Endothelial cell of umbilical vein (primary cell): ENCODE measurements at regions not wholly inside any gene's neighbourhood (a gene's known extent, or its start where the extent isn't known, plus 50 kb on each side); places are given as distances from the start of the nearest gene placed in this dataset.

Experiments used
- BruUV-seq: library from RNA; stranded (reverse); fragments of 400-500 nt; replicated peaks from 2 replicates; lab custom pipeline; 2021; lab: Mats Ljungman, UMichigan
- CTCF ChIA-PET: fragments of 300-600, 350-600 bp; sonication (Branson Sonifier 250); formaldehyde crosslinking; loops from one replicate; lab custom pipeline; 2021; ENCODE audit warnings: antibody characterized with exemption, inconsistent platforms; lab: Charles Lee
- POLR2A ChIA-PET: fragments of 300-600, 350-600 bp; sonication (Branson Sonifier 250); formaldehyde crosslinking; loops from one replicate; lab custom pipeline; 2021; ENCODE audit warnings: antibody characterized with exemption, inconsistent platforms; lab: Charles Lee
- DNase-seq: peaks from one replicate; pipeline ENCODE4 v3.0.0-alpha.2; 2011; ENCODE audit warnings: low read depth, low spot score
- FAIRE-seq: peaks from 2 replicates; lab custom pipeline; 2011; peaks lifted over from hg19 to GRCh38; lab: Jason Lieb, UNC
- H2AFZ ChIP-seq: 2 replicates; pipeline ENCODE4 v1.6.0; 2012; ENCODE audit warnings: low read depth, low read length, control low read depth, inconsistent platforms
- H3K27ac ChIP-seq: 2 replicates; pipeline ENCODE4 v1.5.1; 2011; ENCODE audit warnings: low read depth, mild to moderate bottlenecking, control low read depth, low read length, moderate library complexity; ENCODE audit not compliant: insufficient read depth
- H3K27me3 ChIP-seq, 2 experiments: 2 replicates each; pipeline versions ENCODE4 v1.6.0 to v1.6.1; 2011; ENCODE audit warnings: low read length in 2 of 2, mixed read lengths in 1 of 2; ENCODE audit not compliant: control insufficient read depth in 2 of 2, insufficient read depth in 2 of 2
- H3K36me3 ChIP-seq, 2 experiments: 2 replicates in 1 of 2; 3 replicates in 1 of 2; pipeline ENCODE4 v1.5.1; 2011; ENCODE audit warnings: low read length in 2 of 2, mild to moderate bottlenecking in 1 of 2, moderate library complexity in 1 of 2; ENCODE audit not compliant: control insufficient read depth in 2 of 2, insufficient read depth in 2 of 2; ENCODE audit errors: extremely low read depth in 1 of 2
- H3K4me1 ChIP-seq: 3 replicates; pipeline ENCODE4 v1.5.1; 2011; ENCODE audit warnings: mild to moderate bottlenecking, low read length; ENCODE audit not compliant: control insufficient read depth, insufficient read depth; ENCODE audit errors: extremely low read depth
- H3K4me2 ChIP-seq: 2 replicates; pipeline ENCODE4 v1.6.1; 2011; ENCODE audit warnings: low read length, control low read depth, mixed read lengths; ENCODE audit not compliant: insufficient read depth
- H3K4me3 ChIP-seq, 3 experiments: fragments of 200-600 bp in 1 of 3; sonication (generic), shearing (Covaris generic) in 1 of 3; replicated peaks in 1 of 3; 2 replicates each; pipeline ENCODE4 v1.5.1; 2011 to 2016; ENCODE audit warnings: control low read depth in 3 of 3, low read length in 3 of 3, mild to moderate bottlenecking in 2 of 3, inconsistent platforms in 1 of 3, low read depth in 1 of 3, moderate library complexity in 1 of 3; ENCODE audit not compliant: insufficient read depth in 1 of 3
- H3K79me2 ChIP-seq: 2 replicates; pipeline ENCODE4 v1.6.0; 2012; ENCODE audit warnings: low read length, inconsistent platforms; ENCODE audit not compliant: control insufficient read depth, insufficient read depth
- H3K9ac ChIP-seq: replicated peaks from 2 replicates; pipeline ENCODE3; 2011; ENCODE audit warnings: low read length, control low read depth; ENCODE audit not compliant: insufficient read depth; ENCODE audit errors: extremely low read depth
- H3K9me1 ChIP-seq: replicated peaks from 3 replicates; pipeline ENCODE4 v1.6.0; 2011; ENCODE audit warnings: mild to moderate bottlenecking, low read length; ENCODE audit not compliant: control insufficient read depth, insufficient read depth; ENCODE audit errors: extremely low read depth
- H3K9me3 ChIP-seq: replicated peaks from 2 replicates; pipeline ENCODE4 v1.5.1; 2012; ENCODE audit warnings: low read length, inconsistent platforms; ENCODE audit not compliant: control insufficient read depth, insufficient read depth
- H4K20me1 ChIP-seq: replicated peaks from 2 replicates; pipeline ENCODE3; 2011; ENCODE audit warnings: mild to moderate bottlenecking, low read length; ENCODE audit not compliant: control insufficient read depth, insufficient read depth; ENCODE audit errors: extremely low read depth
- EZH2 ChIP-seq: IDR thresholded peaks from 2 replicates; pipeline ENCODE4 v1.6.1; 2012; ENCODE audit warnings: borderline replicate concordance, low read depth, mild to moderate bottlenecking, moderate library complexity, low read length, inconsistent platforms; ENCODE audit not compliant: severe bottlenecking
- FOS ChIP-seq: IDR thresholded peaks from 2 replicates; pipeline ENCODE4 v1.6.1; 2011; ENCODE audit warnings: mild to moderate bottlenecking, low read length, moderate library complexity, borderline replicate concordance; ENCODE audit not compliant: insufficient read depth
- GATA2 ChIP-seq: IDR thresholded peaks from 2 replicates; pipeline ENCODE4 v1.7.0; 2011; ENCODE audit warnings: low read depth, mild to moderate bottlenecking, moderate library complexity, mixed read lengths, low read length; ENCODE audit not compliant: insufficient read length, insufficient read depth
- JUN ChIP-seq: IDR thresholded peaks from 2 replicates; pipeline ENCODE4 v1.6.1; 2011; ENCODE audit warnings: borderline replicate concordance, low read depth; ENCODE audit not compliant: insufficient read length, insufficient read depth
- MYC ChIP-seq: IDR thresholded peaks from one replicate; pipeline ENCODE4 v1.6.1; 2011; ENCODE audit warnings: mild to moderate bottlenecking, low read depth, low read length
- POLR2A ChIP-seq: IDR thresholded peaks from 2 replicates; pipeline ENCODE4 v1.6.1; 2012; ENCODE audit warnings: low read depth, mild to moderate bottlenecking, control low read depth, low read length
- POLR2AphosphoS5 ChIP-seq: IDR thresholded peaks from 2 replicates; pipeline ENCODE4 v1.6.1; 2012; ENCODE audit warnings: low read depth, mild to moderate bottlenecking, control low read depth, low read length, moderate library complexity; ENCODE audit not compliant: insufficient read depth
- dilution Hi-C: fragments of 300-500 bp; cut with MboI; formaldehyde crosslinking; loops from one replicate; pipeline ENCODE4 v1.15.0; 2019; ENCODE audit warnings: low sequenced_read_pairs; ENCODE audit not compliant: extremely low pct_ligation_motif_present
- intact Hi-C: fragments of 100-400 bp; cut with micrococcal nuclease; formaldehyde crosslinking; loops from one replicate; pipeline ENCODE4 v1.10.0; 2022
- TF ChIP-seq, protein P1 (sequence below), 2 donors: IDR thresholded peaks; 1 replicate in 1 of 2; 2 replicates in 1 of 2; pipeline ENCODE4 v1.5.1; 2011; ENCODE audit warnings: low read length in 2 of 2, mild to moderate bottlenecking in 2 of 2, moderate library complexity in 2 of 2, control low read depth in 1 of 2, inconsistent platforms in 1 of 2, low read depth in 1 of 2; ENCODE audit not compliant: insufficient read depth in 1 of 2; ENCODE audit errors: extremely low read depth in 1 of 2
- TF ChIP-seq, protein P2 (sequence below): IDR thresholded peaks from 2 replicates; pipeline ENCODE4 v1.6.1; 2011; ENCODE audit not compliant: insufficient read depth, insufficient read length

DNA sequence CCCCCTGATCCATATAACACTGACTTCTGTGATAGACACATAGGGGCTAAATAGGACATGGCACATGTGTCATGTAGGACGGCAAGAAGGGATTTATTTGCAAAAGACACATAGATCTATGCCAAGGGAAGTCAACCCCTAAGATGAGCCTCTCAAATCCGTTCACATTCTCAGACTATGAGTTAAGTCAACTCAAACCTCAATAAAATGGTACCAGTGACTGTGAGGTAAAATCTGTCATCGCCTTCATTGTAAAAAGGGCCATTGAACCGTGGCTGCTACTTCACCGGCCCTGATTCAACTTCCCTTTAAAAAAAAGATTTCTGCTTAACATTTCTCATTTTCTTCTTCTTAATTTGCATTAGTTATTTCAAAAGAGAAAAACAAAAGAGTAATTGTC lies 144.0 kb downstream of the ZNF281 start:
- no peak for FAIRE-seq
- CTCF ChIA-PET: interaction anchor here (2.9 kb wide), 1 partner anchor 10 kb away, joined by 14 read pairs; no protein-coding TSS in a partner anchor
- BruUV-seq: no TSS peak

More for the DNA sequence above, 144.0 kb downstream of the ZNF281 start:
- TF ChIP-seq FOS: no peak
- no peak for TF ChIP-seq POLR2A
- no peak for TF ChIP-seq EZH2
- TF ChIP-seq, protein P1, sequence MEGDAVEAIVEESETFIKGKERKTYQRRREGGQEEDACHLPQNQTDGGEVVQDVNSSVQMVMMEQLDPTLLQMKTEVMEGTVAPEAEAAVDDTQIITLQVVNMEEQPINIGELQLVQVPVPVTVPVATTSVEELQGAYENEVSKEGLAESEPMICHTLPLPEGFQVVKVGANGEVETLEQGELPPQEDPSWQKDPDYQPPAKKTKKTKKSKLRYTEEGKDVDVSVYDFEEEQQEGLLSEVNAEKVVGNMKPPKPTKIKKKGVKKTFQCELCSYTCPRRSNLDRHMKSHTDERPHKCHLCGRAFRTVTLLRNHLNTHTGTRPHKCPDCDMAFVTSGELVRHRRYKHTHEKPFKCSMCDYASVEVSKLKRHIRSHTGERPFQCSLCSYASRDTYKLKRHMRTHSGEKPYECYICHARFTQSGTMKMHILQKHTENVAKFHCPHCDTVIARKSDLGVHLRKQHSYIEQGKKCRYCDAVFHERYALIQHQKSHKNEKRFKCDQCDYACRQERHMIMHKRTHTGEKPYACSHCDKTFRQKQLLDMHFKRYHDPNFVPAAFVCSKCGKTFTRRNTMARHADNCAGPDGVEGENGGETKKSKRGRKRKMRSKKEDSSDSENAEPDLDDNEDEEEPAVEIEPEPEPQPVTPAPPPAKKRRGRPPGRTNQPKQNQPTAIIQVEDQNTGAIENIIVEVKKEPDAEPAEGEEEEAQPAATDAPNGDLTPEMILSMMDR (IDR thresholded peaks at IDR 0.05; ENCODE audit: extremely low read depth in 1 of 2, insufficient read depth in 1 of 2, low read depth in 1 of 2, low read length in 2 of 2): no peak
- TF ChIP-seq JUN: no peak
- no peak for TF ChIP-seq MYC
- TF ChIP-seq POLR2AphosphoS5: no peak
- TF ChIP-seq GATA2: no peak
- TF ChIP-seq, protein P2, sequence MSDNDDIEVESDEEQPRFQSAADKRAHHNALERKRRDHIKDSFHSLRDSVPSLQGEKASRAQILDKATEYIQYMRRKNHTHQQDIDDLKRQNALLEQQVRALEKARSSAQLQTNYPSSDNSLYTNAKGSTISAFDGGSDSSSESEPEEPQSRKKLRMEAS: no peak
- Histone ChIP-seq H3K9ac (no peak overlapping the region), H3K4me2 (no peak overlapping the region), H3K4me3 (no peak overlapping the region), H3K9me1 (no peaks in the 10 kb centered on the region), H3K27ac (no peak overlapping the region), H3K36me3 (no peaks in the 10 kb centered on the region), H3K4me1 (peaks cover 7% of the 10 kb centered on the region), H4K20me1 (no peaks in the 10 kb centered on the region), H2AFZ (no peak overlapping the region), H3K27me3 (no peaks in the 10 kb centered on the region), H3K9me3 (no peaks in the 10 kb centered on the region), H3K79me2 (no peaks in the 10 kb centered on the region)
- no peak for DNase-seq
- dilution Hi-C loops: no loop called here
- POLR2A ChIA-PET: no interaction called here
- intact Hi-C loops: no loop called here
